ENCODE measurements at regions not wholly inside any gene's neighbourhood (a gene's known extent, or its start where the extent isn't known, plus 50 kb on each side); places are given as distances from the start of the nearest gene placed in this dataset.

GRCh38 chr17:36879624-36880131, 57.6 kb upstream of the LHX1 start:
- DNase-seq: no peak
- no peak for ATAC-seq
- intact Hi-C loops (cut with DNase I): no loop called here
- Histone ChIP-seq H3K9me3 (peaks cover 0 to 8% (median 0%) of the 10 kb centered on the region in 3 donors), H3K27ac (no peak overlapping the region), H3K27me3 (peaks cover 4% of the 10 kb centered on the region in 2 donors), H3K4me3 (no peak overlapping the region), H3K4me1 (no peaks in the 10 kb centered on the region), H3K36me3 (replicated peaks in 1 of 2; ENCODE audit: insufficient read depth in 1 of 2, low read depth in 2 of 2) (no peaks in the 10 kb centered on the region)
- 77 to 81% methylated on average over 11 to 14 of the region's 14 CpGs for WGBS, 2 donors
- TF ChIP-seq CTCF (IDR thresholded peaks at IDR 0.05): no peak
- no peak for TF ChIP-seq POLR2A (IDR thresholded peaks at IDR 0.05)

- ATAC-seq: no peak
- WGBS, 2 donors: 60 to 65% methylated on average over 6 of the region's 6 CpGs
These were observed 56.9 kb upstream of the LHX1 start for GRCh38 chr17:36880268-36880905.

GRCh38 chr17:36881323-36881722, 56.0 kb upstream of the LHX1 start:
- ATAC-seq: no peak
- no peaks in the 10 kb centered on the region for H3K4me1 ChIP-seq
- DNase-seq: no peak
- H3K4me3 ChIP-seq: no peak overlapping the region
- TF ChIP-seq CTCF (IDR thresholded peaks at IDR 0.05) (no peak), POLR2A (IDR thresholded peaks at IDR 0.05) (no peak)
- intact Hi-C loops (cut with DNase I): no loop called here
- no peaks in the 10 kb centered on the region for H3K36me3 ChIP-seq (replicated peaks in 1 of 2; ENCODE audit: insufficient read depth in 1 of 2, low read depth in 2 of 2)
- H3K9me3 ChIP-seq: peaks cover 0 to 8% (median 0%) of the 10 kb centered on the region in 3 donors
- H3K27ac ChIP-seq: no peak overlapping the region
- peaks cover 4 to 5% of the 10 kb centered on the region in 2 donors for H3K27me3 ChIP-seq

More at GRCh38 chr17:36880268-36880905, 56.9 kb upstream of the LHX1 start:
- intact Hi-C loops (cut with DNase I): no loop called here
- Histone ChIP-seq H3K27me3 (peaks cover 4 to 5% of the 10 kb centered on the region in 2 donors), H3K4me3 (no peak overlapping the region), H3K9me3 (peaks cover 0 to 8% (median 0%) of the 10 kb centered on the region in 3 donors), H3K4me1 (no peaks in the 10 kb centered on the region), H3K36me3 (replicated peaks in 1 of 2; ENCODE audit: insufficient read depth in 1 of 2, low read depth in 2 of 2) (no peaks in the 10 kb centered on the region), H3K27ac (no peak overlapping the region)
- no peak for DNase-seq
- TF ChIP-seq CTCF (IDR thresholded peaks at IDR 0.05): no peak
- no peak for TF ChIP-seq POLR2A (IDR thresholded peaks at IDR 0.05)

- no peak for DNase-seq
- peaks cover 4 to 5% of the 10 kb centered on the region in 2 donors for H3K27me3 ChIP-seq
These were observed 52.7 kb upstream of the LHX1 start for GRCh38 chr17:36884495-36885152.

GRCh38 chr17:36885153-36885735, 52.0 kb upstream of the LHX1 start:
- no peaks in the 10 kb centered on the region for H3K4me1 ChIP-seq
- DNase-seq: no peak
- H3K27me3 ChIP-seq: peaks cover 4 to 5% of the 10 kb centered on the region in 2 donors
- 25 to 26% methylated on average over 19 of the region's 19 CpGs for WGBS, 2 donors
- TF ChIP-seq CTCF (IDR thresholded peaks at IDR 0.05): no peak
- no peak for TF ChIP-seq POLR2A (IDR thresholded peaks at IDR 0.05)
- no peak overlapping the region for H3K4me3 ChIP-seq
- H3K36me3 ChIP-seq (replicated peaks in 1 of 2; ENCODE audit: insufficient read depth in 1 of 2, low read depth in 2 of 2): no peaks in the 10 kb centered on the region
- no peak overlapping the region for H3K27ac ChIP-seq
- peaks cover 0 to 8% (median 0%) of the 10 kb centered on the region in 3 donors for H3K9me3 ChIP-seq
- ATAC-seq: no peak
- intact Hi-C loops (cut with DNase I): no loop called here

More at GRCh38 chr17:36884495-36885152, 52.7 kb upstream of the LHX1 start:
- TF ChIP-seq POLR2A (IDR thresholded peaks at IDR 0.05): no peak
- no peak overlapping the region for H3K4me3 ChIP-seq
- no peaks in the 10 kb centered on the region for H3K36me3 ChIP-seq (replicated peaks in 1 of 2; ENCODE audit: insufficient read depth in 1 of 2, low read depth in 2 of 2)
- intact Hi-C loops (cut with DNase I): no loop called here
- H3K27ac ChIP-seq: no peak overlapping the region
- no peaks in the 10 kb centered on the region for H3K4me1 ChIP-seq
- peaks cover 0 to 8% (median 0%) of the 10 kb centered on the region in 3 donors for H3K9me3 ChIP-seq
- 7 to 11% methylated on average over 22 to 27 of the region's 27 CpGs for WGBS, 2 donors
- no peak for ATAC-seq
